Esophagus squamous epithelium (tissue), 5 donors: ENCODE measurements at regions not wholly inside any gene's neighbourhood (a gene's known extent, or its start where the extent isn't known, plus 50 kb on each side); places are given as distances from the start of the nearest gene placed in this dataset.
"Not testable (repeated sequence)": the region's sequence is repeated elsewhere in the genome, so short reads cannot be mapped to it uniquely, and the experiment has no call there.

Source experiments
- DNase-seq: peaks from one replicate; lab custom pipeline; 2025; lab: John Stamatoyannopoulos, UW
- H3K27ac ChIP-seq, 4 donors: fragments of 200-600 bp; sonication (generic); one replicate each; pipeline ENCODE4 v1.5.1; 2016 to 2019; ENCODE audit warnings: mild to moderate bottlenecking in 1 of 4
- H3K27me3 ChIP-seq, 4 donors: fragments of 200-600 bp; sonication (generic); 1 replicate in 3 of 4; 2 replicates in 1 of 4; pipeline versions ENCODE4 v1.5.1 to v1.6.0; 2017 to 2021; ENCODE audit warnings: antibody characterized with exemption in 1 of 4
- H3K36me3 ChIP-seq, 3 donors: fragments of 200-600 bp; sonication (generic); one replicate each; pipeline ENCODE4 v1.5.1; 2016 to 2019
- H3K4me1 ChIP-seq, 3 donors: fragments of 200-600 bp; sonication (generic); one replicate each; pipeline ENCODE4 v1.5.1; 2017 to 2019
- H3K4me3 ChIP-seq, 4 donors: fragments of 200-600 bp; sonication (generic); 1 replicate in 3 of 4; 2 replicates in 1 of 4; pipeline ENCODE4 v1.5.1; 2016 to 2019; ENCODE audit warnings: mild to moderate bottlenecking in 2 of 4, moderate library complexity in 1 of 4
- H3K9me3 ChIP-seq, 3 donors: fragments of 200-600 bp; sonication (generic); one replicate each; pipeline ENCODE4 v1.5.1; 2016 to 2019
- POLR2A ChIP-seq, 4 donors: fragments of 450-650 bp; IDR thresholded peaks; one replicate each; pipeline ENCODE4 v1.6.1; 2017; ENCODE audit warnings: antibody characterized with exemption in 4 of 4, mild to moderate bottlenecking in 4 of 4, moderate library complexity in 3 of 4
- WGBS, 2 donors: methylation state at CpG; one replicate each; pipeline ENCODE4 v1.1.5; 2018; 5-methylcytosine and 5-hydroxymethylcytosine counted together
- intact Hi-C: fragments of 100-400 bp; cut with DNase I; formaldehyde crosslinking; loops from one replicate; pipeline ENCODE4 v1.15.0; 2022
- TF ChIP-seq, protein P1 (sequence below), 6 experiments: fragments of 450-650 bp in 4 of 6; fragments of 200-600 bp in 2 of 6; sonication (generic) in 2 of 6; IDR thresholded peaks; one replicate each; pipeline ENCODE4 v1.5.1; 2016 to 2019; ENCODE audit warnings: antibody characterized with exemption in 6 of 6, mild to moderate bottlenecking in 4 of 6, moderate library complexity in 4 of 6
- donor health status: DM: yes; HTN: yes; CAD: no.

DNA sequence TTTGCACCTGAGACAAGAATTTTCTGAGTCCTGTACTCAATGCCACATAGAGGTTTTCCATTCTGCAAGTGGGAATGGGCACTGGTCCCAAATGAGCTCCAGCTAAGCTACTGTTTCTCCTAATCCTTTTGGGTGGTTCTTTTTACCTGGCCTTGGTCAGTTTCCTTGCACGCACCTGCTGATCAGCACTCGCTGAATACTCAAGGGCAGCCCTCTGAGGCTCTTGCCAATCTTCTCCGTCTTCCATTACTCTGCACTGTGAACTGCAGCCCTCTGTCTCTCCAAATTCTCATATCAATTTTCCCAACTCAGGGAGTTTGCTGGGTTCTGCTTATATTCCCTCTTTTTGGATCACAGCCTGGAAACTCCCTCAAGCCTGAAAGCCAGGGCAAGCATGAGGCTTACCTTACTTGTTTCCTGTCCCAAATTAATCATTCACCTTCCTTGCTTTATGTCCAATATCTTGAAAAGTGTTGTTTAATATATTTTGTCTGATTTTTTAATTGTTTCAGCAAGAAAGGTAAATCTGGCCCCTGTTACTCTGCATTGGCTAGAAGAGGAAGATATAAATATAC, 138.0 kb upstream of the TBX18 start:
- Histone ChIP-seq H3K27ac (no peak overlapping the region), H3K4me3 (no peak overlapping the region), H3K36me3 (no peaks in the 10 kb centered on the region), H3K27me3 (no peaks in the 10 kb centered on the region), H3K4me1 (no peaks in the 10 kb centered on the region), H3K9me3 (no peaks in the 10 kb centered on the region)
- 76 to 96% methylated on average over 3 of the region's 3 CpGs for WGBS, 2 donors
- no peak for TF ChIP-seq POLR2A (IDR thresholded peaks at IDR 0.05)
- TF ChIP-seq, protein P1, sequence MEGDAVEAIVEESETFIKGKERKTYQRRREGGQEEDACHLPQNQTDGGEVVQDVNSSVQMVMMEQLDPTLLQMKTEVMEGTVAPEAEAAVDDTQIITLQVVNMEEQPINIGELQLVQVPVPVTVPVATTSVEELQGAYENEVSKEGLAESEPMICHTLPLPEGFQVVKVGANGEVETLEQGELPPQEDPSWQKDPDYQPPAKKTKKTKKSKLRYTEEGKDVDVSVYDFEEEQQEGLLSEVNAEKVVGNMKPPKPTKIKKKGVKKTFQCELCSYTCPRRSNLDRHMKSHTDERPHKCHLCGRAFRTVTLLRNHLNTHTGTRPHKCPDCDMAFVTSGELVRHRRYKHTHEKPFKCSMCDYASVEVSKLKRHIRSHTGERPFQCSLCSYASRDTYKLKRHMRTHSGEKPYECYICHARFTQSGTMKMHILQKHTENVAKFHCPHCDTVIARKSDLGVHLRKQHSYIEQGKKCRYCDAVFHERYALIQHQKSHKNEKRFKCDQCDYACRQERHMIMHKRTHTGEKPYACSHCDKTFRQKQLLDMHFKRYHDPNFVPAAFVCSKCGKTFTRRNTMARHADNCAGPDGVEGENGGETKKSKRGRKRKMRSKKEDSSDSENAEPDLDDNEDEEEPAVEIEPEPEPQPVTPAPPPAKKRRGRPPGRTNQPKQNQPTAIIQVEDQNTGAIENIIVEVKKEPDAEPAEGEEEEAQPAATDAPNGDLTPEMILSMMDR (IDR thresholded peaks at IDR 0.05), result no peak
- no peak for DNase-seq
- intact Hi-C loops, result no loop called here

DNA sequence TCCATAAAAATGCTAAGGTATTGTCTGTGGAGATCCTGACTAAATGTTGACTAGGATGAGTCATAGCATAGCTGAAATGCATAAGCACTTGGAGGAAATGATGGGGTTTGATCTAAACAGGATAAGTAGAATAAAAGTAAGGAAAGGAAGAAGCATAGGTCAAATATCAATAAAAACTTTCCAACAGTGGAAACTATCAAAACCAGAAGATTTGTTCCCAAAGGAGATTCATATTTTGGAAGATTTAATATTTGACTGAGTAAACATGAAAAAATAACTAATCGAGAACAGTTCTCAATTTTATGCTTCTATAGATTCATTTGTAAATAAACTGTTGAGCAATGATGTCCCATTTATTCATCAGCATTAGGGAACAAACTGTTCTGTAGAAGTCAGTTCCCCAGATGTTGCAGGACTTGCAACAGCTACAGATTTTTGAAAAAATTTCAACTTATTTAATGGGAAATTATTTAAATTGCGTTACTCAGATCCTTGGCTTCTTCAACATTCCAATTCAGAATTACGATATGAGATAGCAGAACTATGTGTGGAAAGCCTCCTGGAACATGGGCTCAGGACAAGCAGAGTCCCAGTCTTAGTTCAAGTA, 133.7 kb upstream of the TBX18 start:
- no peak for TF ChIP-seq POLR2A (IDR thresholded peaks at IDR 0.05)
- TF ChIP-seq, protein P1 (IDR thresholded peaks at IDR 0.05), result no peak
- no peaks in the 10 kb centered on the region for H3K9me3 ChIP-seq
- DNase-seq, result no peak
- H3K4me1 ChIP-seq, result no peaks in the 10 kb centered on the region
- no peak overlapping the region for H3K27ac ChIP-seq
- no peaks in the 10 kb centered on the region for H3K27me3 ChIP-seq
- intact Hi-C loops, result no loop called here
- no peaks in the 10 kb centered on the region for H3K36me3 ChIP-seq
- H3K4me3 ChIP-seq, result no peak overlapping the region
- 79 to 81% methylated on average over 3 of the region's 3 CpGs for WGBS, 2 donors

DNA sequence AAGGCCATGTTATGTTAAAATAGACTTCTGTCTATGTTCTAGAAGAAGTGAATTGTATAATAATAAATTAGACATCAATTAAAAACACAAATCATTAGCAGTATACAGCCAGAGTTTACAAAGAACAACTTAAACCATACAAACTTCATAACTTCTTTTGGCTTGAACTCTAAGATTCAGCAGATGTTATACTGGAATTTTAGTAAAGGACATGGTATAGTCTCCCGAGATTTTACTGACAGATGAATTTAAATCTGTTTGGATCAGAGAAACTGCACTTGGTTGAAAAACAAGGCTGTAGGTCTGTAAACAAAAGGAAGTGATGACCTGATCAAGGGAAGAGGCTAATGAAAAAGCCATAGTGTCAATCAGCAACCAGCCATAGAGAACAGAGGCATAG, 132.6 kb upstream of the TBX18 start:
- Histone ChIP-seq H3K36me3 (no peaks in the 10 kb centered on the region), H3K27ac (no peak overlapping the region), H3K27me3 (no peaks in the 10 kb centered on the region), H3K4me1 (no peaks in the 10 kb centered on the region), H3K9me3 (no peaks in the 10 kb centered on the region), H3K4me3 (no peak overlapping the region)
- DNase-seq, result no peak
- WGBS, 2 donors, result 50 to 85% methylated on average over 1 of the region's 1 CpG
- TF ChIP-seq, protein P1 (IDR thresholded peaks at IDR 0.05), result no peak
- TF ChIP-seq POLR2A (IDR thresholded peaks at IDR 0.05), result no peak
- intact Hi-C loops, result no loop called here

DNA sequence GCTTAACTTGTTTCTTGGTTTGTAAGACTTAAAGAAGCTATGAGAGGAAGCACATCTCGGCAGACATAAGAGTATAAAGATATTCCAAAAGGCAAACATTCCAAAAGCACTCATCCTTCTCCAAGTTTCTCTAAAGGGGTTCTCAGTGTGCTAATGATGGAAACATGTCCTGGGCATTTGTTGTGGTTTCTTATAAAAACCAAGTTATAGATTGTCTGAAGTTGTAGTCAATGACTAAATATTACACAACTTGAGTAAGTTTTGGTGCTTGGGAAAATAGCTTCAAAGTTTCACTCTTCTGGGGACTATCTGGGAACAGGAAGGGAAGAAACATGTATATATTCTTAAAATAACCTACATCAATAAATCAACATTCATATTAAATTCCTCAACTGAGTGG, 128.3 kb upstream of the TBX18 start:
- TF ChIP-seq, protein P1 (IDR thresholded peaks at IDR 0.05), result no peak
- no peak for TF ChIP-seq POLR2A (IDR thresholded peaks at IDR 0.05)
- Histone ChIP-seq H3K36me3 (no peaks in the 10 kb centered on the region), H3K4me3 (no peak overlapping the region), H3K27ac (no peak overlapping the region), H3K9me3 (no peaks in the 10 kb centered on the region), H3K27me3 (no peaks in the 10 kb centered on the region), H3K4me1 (no peaks in the 10 kb centered on the region)
- intact Hi-C loops, result no loop called here
- DNase-seq, result no peak
- 60 to 68% methylated on average over 1 of the region's 1 CpG for WGBS, 2 donors

DNA sequence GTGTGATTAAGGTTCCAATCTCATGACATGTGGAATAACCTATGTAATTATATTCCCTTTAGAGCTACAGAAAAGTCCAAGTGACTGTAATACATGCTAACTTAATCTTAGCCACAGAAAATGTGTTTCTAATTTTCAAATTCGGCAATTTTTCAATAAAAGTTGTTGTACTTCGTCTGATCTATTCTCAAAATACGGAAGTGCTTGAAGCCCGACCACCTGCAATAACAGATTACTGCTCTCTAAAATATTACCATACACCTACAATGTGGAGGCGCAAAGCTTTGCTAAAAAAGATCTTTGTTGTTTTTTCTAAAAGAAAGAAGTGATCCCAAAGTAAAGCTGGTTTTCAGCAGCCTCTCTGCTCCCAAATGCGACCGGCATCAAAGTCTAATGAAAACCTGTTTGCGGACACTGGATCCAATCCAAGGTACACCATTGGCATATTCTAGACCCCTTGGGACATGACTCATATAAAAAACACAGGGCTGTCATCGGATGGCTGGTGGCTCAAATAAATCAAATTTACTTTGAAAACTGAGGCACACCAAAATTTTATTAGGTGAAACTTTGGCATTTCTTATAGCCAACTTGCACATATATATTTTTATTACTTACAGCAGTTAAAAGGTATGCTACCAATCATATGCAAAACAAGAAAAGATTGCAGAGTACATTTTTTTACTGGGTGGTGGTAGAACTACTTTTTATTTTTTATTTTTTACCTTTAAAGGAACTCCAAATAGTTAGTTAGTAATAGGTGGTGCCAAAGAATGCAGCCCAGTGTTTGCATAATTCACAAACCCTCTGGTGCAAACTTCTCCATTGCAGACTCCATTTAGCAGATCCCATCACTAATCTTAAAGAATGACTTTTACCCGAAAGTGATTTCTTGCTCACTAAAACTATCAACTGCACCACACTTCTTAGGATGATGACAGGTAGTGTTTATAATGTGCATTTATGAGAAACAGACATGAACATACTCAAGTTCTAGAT, 118.7 kb upstream of the TBX18 start:
- Histone ChIP-seq H3K4me3 (no peak overlapping the region), H3K9me3 (no peaks in the 10 kb centered on the region), H3K27ac (no peak overlapping the region), H3K27me3 (no peaks in the 10 kb centered on the region), H3K36me3 (no peaks in the 10 kb centered on the region), H3K4me1 (no peaks in the 10 kb centered on the region)
- WGBS, 2 donors, result 60 to 63% methylated on average over 10 of the region's 10 CpGs
- intact Hi-C loops, result no loop called here
- no peak for TF ChIP-seq POLR2A (IDR thresholded peaks at IDR 0.05)
- TF ChIP-seq, protein P1 (IDR thresholded peaks at IDR 0.05), result no peak
- no peak for DNase-seq

DNA sequence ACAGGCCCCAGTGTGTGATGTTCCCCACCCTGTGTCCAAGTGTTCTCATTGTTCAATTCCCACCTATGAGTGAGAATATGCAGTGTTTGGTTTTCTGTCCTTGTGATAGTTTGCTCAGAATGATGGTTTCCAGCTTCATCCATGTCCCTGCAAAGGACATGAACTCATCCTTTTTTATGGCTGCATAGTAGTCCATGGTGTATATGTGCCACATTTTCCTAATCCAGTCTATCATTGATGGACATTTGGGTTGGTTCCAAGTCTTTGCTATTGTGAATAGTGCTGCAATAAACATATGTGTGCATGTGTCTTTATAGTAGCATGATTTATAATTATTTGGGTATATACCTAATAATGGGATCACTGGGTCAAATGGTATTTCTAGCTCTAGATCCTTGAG, 115.0 kb upstream of the TBX18 start:
- H3K4me3 ChIP-seq, DNase-seq, H3K4me1 ChIP-seq, intact Hi-C loops, H3K36me3 ChIP-seq, H3K27me3 ChIP-seq, H3K9me3 ChIP-seq, H3K27ac ChIP-seq: not testable (repeated sequence)
